ENCODE measurements at regions not wholly inside any gene's neighbourhood (a gene's known extent, or its start where the extent isn't known, plus 50 kb on each side); places are given as distances from the start of the nearest gene placed in this dataset.

GRCh38 chr6:170147832-170148708 is 142.8 kb downstream of the DLL1 start:
- Histone ChIP-seq H3K9me1 (replicated peaks; ENCODE audit: control insufficient read depth, extremely low read depth, insufficient read depth, low read length) (no peaks in the 10 kb centered on the region), H3K4me1 (ENCODE audit: control insufficient read depth, extremely low read depth, insufficient read depth, low read length) (peaks cover 7% of the 10 kb centered on the region), H2AFZ (ENCODE audit: low read depth, low read length) (no peak overlapping the region), H4K20me1 (replicated peaks; ENCODE audit: control insufficient read depth, extremely low read depth, insufficient read depth, low read length) (no peaks in the 10 kb centered on the region), H3K36me3 (ENCODE audit: control insufficient read depth in 2 of 2, extremely low read depth in 1 of 2, insufficient read depth in 2 of 2, low read length in 2 of 2) (no peaks in the 10 kb centered on the region), H3K9ac (replicated peaks; ENCODE audit: extremely low read depth, insufficient read depth, low read length) (no peak overlapping the region), H3K4me2 (ENCODE audit: insufficient read depth, low read length) (no peak overlapping the region), H3K9me3 (replicated peaks; ENCODE audit: control insufficient read depth, insufficient read depth, low read length) (no peaks in the 10 kb centered on the region), H3K27me3 (ENCODE audit: control insufficient read depth in 2 of 2, insufficient read depth in 2 of 2, low read length in 2 of 2) (no peaks in the 10 kb centered on the region), H3K79me2 (ENCODE audit: control insufficient read depth, insufficient read depth, low read length) (no peaks in the 10 kb centered on the region), H3K4me3 (replicated peaks in 1 of 3; ENCODE audit: insufficient read depth in 1 of 3, low read depth in 1 of 3, low read length in 3 of 3) (no peak overlapping the region), H3K27ac (ENCODE audit: insufficient read depth, low read depth, low read length) (no peak overlapping the region)
- DNase-seq (ENCODE audit: low read depth, low spot score) = no peak
- dilution Hi-C loops (cut with MboI; ENCODE audit: extremely low pct_ligation_motif_present, low sequenced_read_pairs) (no loop called here), intact Hi-C loops (cut with micrococcal nuclease) (no loop called here)
- TF ChIP-seq POLR2A (IDR thresholded peaks at IDR 0.05; ENCODE audit: low read depth, low read length) (no peak), JUN (IDR thresholded peaks at IDR 0.05; ENCODE audit: borderline replicate concordance, insufficient read depth, insufficient read length, low read depth) (no peak), POLR2AphosphoS5 (IDR thresholded peaks at IDR 0.05; ENCODE audit: insufficient read depth, low read depth, low read length) (no peak), MAX (IDR thresholded peaks at IDR 0.05; ENCODE audit: insufficient read depth, insufficient read length) (no peak), FOS (IDR thresholded peaks at IDR 0.05; ENCODE audit: borderline replicate concordance, insufficient read depth, low read length) (no peak), CTCF (IDR thresholded peaks at IDR 0.05; ENCODE audit: extremely low read depth in 1 of 2, insufficient read depth in 1 of 2, low read depth in 1 of 2, low read length in 2 of 2) (no peak), MYC (IDR thresholded peaks at IDR 0.05; ENCODE audit: low read depth, low read length) (no peak), GATA2 (IDR thresholded peaks at IDR 0.05; ENCODE audit: insufficient read depth, insufficient read length, low read depth, low read length) (no peak), EZH2 (IDR thresholded peaks at IDR 0.05; ENCODE audit: borderline replicate concordance, low read depth, low read length, severe bottlenecking) (no peak)
- no peak for FAIRE-seq
- BruUV-seq (replicated peaks) = no TSS peak
- ChIA-PET CTCF (interaction anchor here (1.5 to 1.8 kb wide), 2 partner anchors 316 kb away, joined by 4 read pairs; no protein-coding TSS in a partner anchor), POLR2A (no interaction called here)
